Neural progenitor cell (in vitro differentiated cells): ENCODE measurements at regions not wholly inside any gene's neighbourhood (a gene's known extent, or its start where the extent isn't known, plus 50 kb on each side); places are given as distances from the start of the nearest gene placed in this dataset.

Experiments
- DNase-seq: peaks from one replicate; pipeline ENCODE4 v3.0.0-alpha.2; 2016; ENCODE audit warnings: low spot score
- H2AFZ ChIP-seq: fragments of 200-600 bp; sonication (generic); replicated peaks from 2 replicates; pipeline ENCODE4 v1.6.1; 2016; ENCODE audit warnings: antibody characterized with exemption
- H3F3A ChIP-seq: fragments of 200-600 bp; sonication (generic); 2 replicates; pipeline ENCODE4 v1.6.1; 2016; ENCODE audit warnings: antibody characterized with exemption, low read depth
- H3K27ac ChIP-seq: fragments of 200-600 bp; sonication (generic); 2 replicates; pipeline ENCODE4 v1.5.1; 2016; ENCODE audit warnings: mild to moderate bottlenecking
- H3K27me3 ChIP-seq: fragments of 200-600 bp; sonication (generic); 2 replicates; pipeline ENCODE4 v1.6.1; 2016; ENCODE audit warnings: mild to moderate bottlenecking, moderate library complexity
- H3K36me3 ChIP-seq: fragments of 200-600 bp; sonication (generic); 2 replicates; pipeline ENCODE4 v1.5.1; 2016
- H3K4me1 ChIP-seq: fragments of 200-600 bp; sonication (generic); 2 replicates; pipeline ENCODE4 v1.6.1; 2016; ENCODE audit warnings: mixed run types
- H3K4me2 ChIP-seq: fragments of 200-600 bp; sonication (generic); 2 replicates; pipeline ENCODE4 v1.6.1; 2016
- H3K4me3 ChIP-seq: fragments of 200-600 bp; sonication (generic); 2 replicates; pipeline ENCODE4 v1.5.1; 2016
- H3K79me2 ChIP-seq: fragments of 200-600 bp; sonication (generic); 2 replicates; pipeline ENCODE4 v1.6.1; 2016; ENCODE audit warnings: low read depth
- H3K9ac ChIP-seq: fragments of 200-600 bp; sonication (generic); 2 replicates; pipeline ENCODE4 v1.6.1; 2016
- H3K9me3 ChIP-seq: fragments of 200-600 bp; sonication (generic); 2 replicates; pipeline ENCODE4 v1.5.1; 2016; ENCODE audit warnings: low read depth
- H4K20me1 ChIP-seq: fragments of 200-600 bp; sonication (generic); 2 replicates; pipeline ENCODE4 v1.6.1; 2016; ENCODE audit warnings: low read depth
- H3K27ac Mint-ChIP-seq: 3 replicates; pipeline ENCODE4 v1.8.0; 2021; ENCODE audit warnings: mixed read lengths
- H3K27me3 Mint-ChIP-seq: 2 replicates; pipeline ENCODE4 v1.8.0; 2022; ENCODE audit warnings: low read depth, mild to moderate bottlenecking, inconsistent platforms, moderate library complexity, mixed read lengths; ENCODE audit not compliant: insufficient read depth
- H3K36me3 Mint-ChIP-seq: 3 replicates; pipeline ENCODE4 v1.8.0; 2021; ENCODE audit warnings: mixed read lengths
- H3K4me1 Mint-ChIP-seq: 3 replicates; pipeline ENCODE4 v1.8.0; 2021; ENCODE audit warnings: mixed read lengths
- H3K4me3 Mint-ChIP-seq: 3 replicates; pipeline ENCODE4 v1.8.0; 2021; ENCODE audit warnings: mild to moderate bottlenecking, moderate library complexity, mixed read lengths
- H3K9me3 Mint-ChIP-seq: 3 replicates; pipeline ENCODE4 v1.8.0; 2020; ENCODE audit warnings: mixed read lengths
- EZH2 ChIP-seq: fragments of 200-600 bp; sonication (generic); IDR thresholded peaks from 2 replicates; pipeline ENCODE4 v1.6.1; 2017; ENCODE audit warnings: antibody characterized with exemption, mild to moderate bottlenecking, moderate library complexity
- EZH2phosphoT487 ChIP-seq: fragments of 200-600 bp; sonication (generic); IDR thresholded peaks from 2 replicates; pipeline ENCODE4 v1.6.1; 2017; ENCODE audit warnings: antibody characterized with exemption
- TF ChIP-seq, protein P1 (sequence below): fragments of 200-600 bp; sonication (generic); IDR thresholded peaks from 2 replicates; pipeline ENCODE4 v1.5.1; 2017; ENCODE audit warnings: antibody characterized with exemption, mild to moderate bottlenecking

DNA sequence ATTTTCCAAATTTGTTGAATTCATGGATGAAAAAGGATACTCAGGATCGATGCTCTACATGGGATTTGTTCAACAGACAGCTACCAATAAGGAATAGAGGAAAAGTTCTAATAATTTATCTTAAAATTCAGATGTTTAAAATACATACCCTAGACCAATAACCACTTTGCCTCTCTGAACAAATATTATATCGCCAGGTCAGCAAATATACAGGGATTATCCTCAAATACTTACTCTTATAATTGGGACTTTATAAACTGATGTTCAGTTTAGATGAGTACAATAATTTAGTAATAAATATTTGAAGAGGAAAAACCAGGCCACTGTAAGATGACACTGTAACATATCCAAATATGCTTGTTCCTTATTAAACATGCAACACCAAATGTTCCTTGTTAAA is 268.7 kb downstream of the DOK5 start:
- no peaks in the 10 kb centered on the region for H3K4me1 ChIP-seq

DNA sequence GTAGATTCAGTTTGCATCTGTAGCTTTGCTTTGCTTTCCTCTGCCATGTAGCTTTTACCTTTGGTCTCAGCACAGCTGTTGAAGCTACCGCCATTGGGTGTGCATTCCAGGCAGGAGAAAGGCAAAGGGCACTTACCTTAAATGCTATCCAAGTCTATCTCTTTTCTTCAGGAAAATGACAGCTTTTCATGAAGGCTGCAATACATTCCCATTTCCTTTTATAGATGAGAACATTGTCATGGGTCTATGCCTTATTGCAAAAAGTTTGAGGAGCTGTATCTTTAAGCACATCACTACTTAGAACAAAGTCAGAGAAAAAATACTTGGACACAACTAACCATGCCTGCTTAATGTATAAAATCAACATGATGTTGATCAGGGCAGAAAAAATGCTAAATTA is 266.8 kb downstream of the DOK5 start:
- Histone ChIP-seq H3K27me3 (no peaks in the 10 kb centered on the region), H3K9me3 (no peaks in the 10 kb centered on the region), H3K9ac (no peak overlapping the region), H3K4me1 (no peaks in the 10 kb centered on the region), H3K79me2 (no peaks in the 10 kb centered on the region), H2AFZ (no peak overlapping the region), H3K36me3 (no peaks in the 10 kb centered on the region), H3F3A (no peaks in the 10 kb centered on the region), H4K20me1 (no peaks in the 10 kb centered on the region), H3K4me2 (no peak overlapping the region), H3K27ac (no peak overlapping the region), H3K4me3 (no peak overlapping the region)
- Mint-ChIP-seq H3K27ac (no peak overlapping the region), H3K4me1 (no peaks in the 10 kb centered on the region), H3K9me3 (no peaks in the 10 kb centered on the region), H3K4me3 (no peak overlapping the region), H3K27me3 (no peaks in the 10 kb centered on the region), H3K36me3 (no peaks in the 10 kb centered on the region)
- TF ChIP-seq EZH2 (no peak), EZH2phosphoT487 (no peak)
- TF ChIP-seq, protein P1, sequence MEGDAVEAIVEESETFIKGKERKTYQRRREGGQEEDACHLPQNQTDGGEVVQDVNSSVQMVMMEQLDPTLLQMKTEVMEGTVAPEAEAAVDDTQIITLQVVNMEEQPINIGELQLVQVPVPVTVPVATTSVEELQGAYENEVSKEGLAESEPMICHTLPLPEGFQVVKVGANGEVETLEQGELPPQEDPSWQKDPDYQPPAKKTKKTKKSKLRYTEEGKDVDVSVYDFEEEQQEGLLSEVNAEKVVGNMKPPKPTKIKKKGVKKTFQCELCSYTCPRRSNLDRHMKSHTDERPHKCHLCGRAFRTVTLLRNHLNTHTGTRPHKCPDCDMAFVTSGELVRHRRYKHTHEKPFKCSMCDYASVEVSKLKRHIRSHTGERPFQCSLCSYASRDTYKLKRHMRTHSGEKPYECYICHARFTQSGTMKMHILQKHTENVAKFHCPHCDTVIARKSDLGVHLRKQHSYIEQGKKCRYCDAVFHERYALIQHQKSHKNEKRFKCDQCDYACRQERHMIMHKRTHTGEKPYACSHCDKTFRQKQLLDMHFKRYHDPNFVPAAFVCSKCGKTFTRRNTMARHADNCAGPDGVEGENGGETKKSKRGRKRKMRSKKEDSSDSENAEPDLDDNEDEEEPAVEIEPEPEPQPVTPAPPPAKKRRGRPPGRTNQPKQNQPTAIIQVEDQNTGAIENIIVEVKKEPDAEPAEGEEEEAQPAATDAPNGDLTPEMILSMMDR = no peak
- no peak for DNase-seq

More for the DNA sequence above, 268.7 kb downstream of the DOK5 start:
- H3K36me3 Mint-ChIP-seq = no peaks in the 10 kb centered on the region
- no peaks in the 10 kb centered on the region for H4K20me1 ChIP-seq
- H3K79me2 ChIP-seq = no peaks in the 10 kb centered on the region
- H2AFZ ChIP-seq = no peak overlapping the region
- H3K4me2 ChIP-seq = no peak overlapping the region
- H3K4me3 ChIP-seq = no peak overlapping the region
- H3K27ac Mint-ChIP-seq = no peak overlapping the region
- no peaks in the 10 kb centered on the region for H3K27me3 ChIP-seq
- H3K36me3 ChIP-seq = no peaks in the 10 kb centered on the region
- H3F3A ChIP-seq = no peaks in the 10 kb centered on the region
- H3K9ac ChIP-seq = no peak overlapping the region
- no peak overlapping the region for H3K4me3 Mint-ChIP-seq
- no peaks in the 10 kb centered on the region for H3K9me3 Mint-ChIP-seq
- DNase-seq = no peak
- no peaks in the 10 kb centered on the region for H3K4me1 Mint-ChIP-seq
- no peaks in the 10 kb centered on the region for H3K9me3 ChIP-seq
- H3K27me3 Mint-ChIP-seq = no peaks in the 10 kb centered on the region
- H3K27ac ChIP-seq = no peak overlapping the region
- TF ChIP-seq EZH2phosphoT487 (no peak), EZH2 (no peak)
- TF ChIP-seq, protein P1 = no peak

DNA sequence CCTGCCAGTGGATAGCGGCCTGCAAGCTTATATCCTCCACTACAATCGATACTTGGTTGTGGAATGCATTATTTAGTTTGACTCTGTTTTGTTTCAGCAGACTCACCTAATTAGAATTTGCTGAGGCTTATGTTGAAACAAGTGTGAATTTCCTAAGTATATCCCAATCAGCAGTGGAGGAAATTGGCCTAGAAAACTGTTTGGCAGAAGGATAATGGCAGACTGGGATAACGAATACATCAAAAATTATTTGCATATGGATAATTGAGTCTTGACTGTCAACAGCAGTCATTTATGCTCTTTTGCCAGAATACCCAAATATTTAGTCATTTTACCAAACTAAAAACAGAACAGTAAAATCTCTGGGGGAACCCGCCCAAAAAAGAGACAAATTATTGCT is 261.0 kb downstream of the DOK5 start:
- Mint-ChIP-seq H3K27me3 (no peaks in the 10 kb centered on the region), H3K4me3 (no peak overlapping the region), H3K27ac (no peak overlapping the region), H3K9me3 (no peaks in the 10 kb centered on the region), H3K36me3 (no peaks in the 10 kb centered on the region), H3K4me1 (no peaks in the 10 kb centered on the region)
- Histone ChIP-seq H4K20me1 (no peaks in the 10 kb centered on the region), H3K79me2 (no peaks in the 10 kb centered on the region), H3K9ac (no peak overlapping the region), H3K4me3 (no peak overlapping the region), H3K27me3 (no peaks in the 10 kb centered on the region), H3K9me3 (no peaks in the 10 kb centered on the region), H3K4me1 (no peaks in the 10 kb centered on the region), H3K4me2 (no peak overlapping the region), H2AFZ (no peak overlapping the region), H3K27ac (no peak overlapping the region), H3F3A (no peaks in the 10 kb centered on the region), H3K36me3 (no peaks in the 10 kb centered on the region)
- DNase-seq = no peak
- no peak for TF ChIP-seq EZH2phosphoT487
- TF ChIP-seq, protein P1 = no peak
- TF ChIP-seq EZH2 = no peak

DNA sequence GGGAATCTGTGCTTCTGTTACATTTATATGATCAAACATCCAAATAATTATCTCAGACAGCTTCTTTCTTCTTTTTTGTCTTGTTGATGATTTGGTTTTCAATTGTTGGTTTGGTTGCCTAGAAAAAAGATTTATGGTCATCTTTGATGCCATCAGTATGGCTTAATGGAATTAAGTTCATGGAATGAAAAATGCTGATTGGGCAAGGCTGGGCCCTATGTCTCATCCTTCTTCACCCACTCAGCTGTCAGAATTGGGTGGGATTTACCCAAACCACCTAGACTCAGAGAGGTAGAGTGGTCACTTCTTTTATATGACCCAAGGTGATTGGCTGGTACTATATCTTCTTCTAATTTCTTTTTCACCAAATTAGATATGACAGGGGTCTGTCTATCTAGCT is 258.3 kb downstream of the DOK5 start:
- Histone ChIP-seq H3K4me1 (no peaks in the 10 kb centered on the region), H3K27ac (no peak overlapping the region), H3K36me3 (no peaks in the 10 kb centered on the region), H3F3A (no peaks in the 10 kb centered on the region), H2AFZ (no peak overlapping the region), H3K4me2 (no peak overlapping the region), H3K79me2 (no peaks in the 10 kb centered on the region), H3K27me3 (no peaks in the 10 kb centered on the region), H3K9ac (no peak overlapping the region), H3K4me3 (no peak overlapping the region), H4K20me1 (no peaks in the 10 kb centered on the region), H3K9me3 (no peaks in the 10 kb centered on the region)
- no peaks in the 10 kb centered on the region for H3K9me3 Mint-ChIP-seq
- H3K27ac Mint-ChIP-seq = no peak overlapping the region
- H3K27me3 Mint-ChIP-seq = no peaks in the 10 kb centered on the region
- no peaks in the 10 kb centered on the region for H3K36me3 Mint-ChIP-seq
- no peaks in the 10 kb centered on the region for H3K4me1 Mint-ChIP-seq
- H3K4me3 Mint-ChIP-seq = no peak overlapping the region
- no peak for DNase-seq
- TF ChIP-seq EZH2phosphoT487 (no peak), EZH2 (no peak)
- TF ChIP-seq, protein P1 = no peak
